ENCODE measurements at regions not wholly inside any gene's neighbourhood (a gene's known extent, or its start where the extent isn't known, plus 50 kb on each side); places are given as distances from the start of the nearest gene placed in this dataset.

GRCh38 chr7:125173571-125173970 is 243.9 kb upstream of the POT1 start:
- Histone ChIP-seq H3K4me3 (ENCODE audit: insufficient read depth, low read depth, low read length) (no peak overlapping the region), H3K36me3 (ENCODE audit: insufficient read depth, low read length) (no peaks in the 10 kb centered on the region), H3K9me3 (ENCODE audit: insufficient read depth, low read depth, low read length) (no peaks in the 10 kb centered on the region), H2AFZ (ENCODE audit: low read depth, low read length) (no peak overlapping the region), H3K79me2 (ENCODE audit: insufficient read depth, low read length) (no peaks in the 10 kb centered on the region), H3K9ac (ENCODE audit: low read length) (no peak overlapping the region), H3K4me2 (ENCODE audit: low read length) (no peak overlapping the region), H3K27me3 (ENCODE audit: insufficient read depth, low read length) (no peaks in the 10 kb centered on the region), H3K4me1 (ENCODE audit: insufficient read depth, low read length) (no peaks in the 10 kb centered on the region), H4K20me1 (ENCODE audit: insufficient read depth, low read length) (no peaks in the 10 kb centered on the region), H3K27ac (ENCODE audit: low read depth, low read length) (no peak overlapping the region)
- TF ChIP-seq EZH2 (IDR thresholded peaks at IDR 0.05; ENCODE audit: insufficient read depth, low read length) = no peak
- TF ChIP-seq CTCF (IDR thresholded peaks at IDR 0.05; ENCODE audit: insufficient read depth, low read depth, low read length) = no peak
- DNase-seq (ENCODE audit: low read depth) = peak; percentile 6
- FAIRE-seq = no peak
- no peaks in the 10 kb centered on the region for H3K4me1 Mint-ChIP-seq (ENCODE audit: low read depth, unreplicated experiment)
- H3K27ac Mint-ChIP-seq (ENCODE audit: unreplicated experiment) = no peak overlapping the region
- no peaks in the 10 kb centered on the region for H3K36me3 Mint-ChIP-seq (ENCODE audit: low read depth, unreplicated experiment)
- H3K4me3 Mint-ChIP-seq (ENCODE audit: unreplicated experiment) = no peak overlapping the region
- no peaks in the 10 kb centered on the region for H3K27me3 Mint-ChIP-seq (ENCODE audit: low read depth, unreplicated experiment)
- no peaks in the 10 kb centered on the region for H3K9me3 Mint-ChIP-seq (ENCODE audit: unreplicated experiment)

- H3K27ac Mint-ChIP-seq (ENCODE audit: unreplicated experiment) = no peak overlapping the region
- Histone ChIP-seq H3K4me2 (ENCODE audit: low read length) (no peak overlapping the region), H3K36me3 (ENCODE audit: insufficient read depth, low read length) (no peaks in the 10 kb centered on the region), H2AFZ (ENCODE audit: low read depth, low read length) (no peak overlapping the region), H3K4me3 (ENCODE audit: insufficient read depth, low read depth, low read length) (no peak overlapping the region), H3K27ac (ENCODE audit: low read depth, low read length) (no peak overlapping the region), H3K79me2 (ENCODE audit: insufficient read depth, low read length) (no peaks in the 10 kb centered on the region), H3K9me3 (ENCODE audit: insufficient read depth, low read depth, low read length) (no peaks in the 10 kb centered on the region), H3K9ac (ENCODE audit: low read length) (no peak overlapping the region), H4K20me1 (ENCODE audit: insufficient read depth, low read length) (no peaks in the 10 kb centered on the region), H3K4me1 (ENCODE audit: insufficient read depth, low read length) (no peaks in the 10 kb centered on the region), H3K27me3 (ENCODE audit: insufficient read depth, low read length) (no peaks in the 10 kb centered on the region)
- FAIRE-seq = no peak
- TF ChIP-seq EZH2 (IDR thresholded peaks at IDR 0.05; ENCODE audit: insufficient read depth, low read length) = no peak
- no peaks in the 10 kb centered on the region for H3K27me3 Mint-ChIP-seq (ENCODE audit: low read depth, unreplicated experiment)
- H3K36me3 Mint-ChIP-seq (ENCODE audit: low read depth, unreplicated experiment) = no peaks in the 10 kb centered on the region
- DNase-seq (ENCODE audit: low read depth) = no peak
- H3K4me1 Mint-ChIP-seq (ENCODE audit: low read depth, unreplicated experiment) = no peaks in the 10 kb centered on the region
- H3K9me3 Mint-ChIP-seq (ENCODE audit: unreplicated experiment) = no peaks in the 10 kb centered on the region
- no peak overlapping the region for H3K4me3 Mint-ChIP-seq (ENCODE audit: unreplicated experiment)
These were observed 239.5 kb upstream of the POT1 start for GRCh38 chr7:125169088-125169487.

- Histone ChIP-seq H3K4me3 (ENCODE audit: insufficient read depth, low read depth, low read length) (no peak overlapping the region), H3K9ac (ENCODE audit: low read length) (no peak overlapping the region), H3K4me2 (ENCODE audit: low read length) (no peak overlapping the region), H3K27ac (ENCODE audit: low read depth, low read length) (no peak overlapping the region), H4K20me1 (ENCODE audit: insufficient read depth, low read length) (no peaks in the 10 kb centered on the region), H3K27me3 (ENCODE audit: insufficient read depth, low read length) (no peaks in the 10 kb centered on the region), H3K36me3 (ENCODE audit: insufficient read depth, low read length) (no peaks in the 10 kb centered on the region), H3K4me1 (ENCODE audit: insufficient read depth, low read length) (no peaks in the 10 kb centered on the region), H2AFZ (ENCODE audit: low read depth, low read length) (no peak overlapping the region), H3K9me3 (ENCODE audit: insufficient read depth, low read depth, low read length) (no peaks in the 10 kb centered on the region), H3K79me2 (ENCODE audit: insufficient read depth, low read length) (no peaks in the 10 kb centered on the region)
- Mint-ChIP-seq H3K27ac (ENCODE audit: unreplicated experiment) (no peak overlapping the region), H3K4me3 (ENCODE audit: unreplicated experiment) (no peak overlapping the region), H3K9me3 (ENCODE audit: unreplicated experiment) (no peaks in the 10 kb centered on the region), H3K4me1 (ENCODE audit: low read depth, unreplicated experiment) (no peaks in the 10 kb centered on the region), H3K36me3 (ENCODE audit: low read depth, unreplicated experiment) (no peaks in the 10 kb centered on the region), H3K27me3 (ENCODE audit: low read depth, unreplicated experiment) (no peaks in the 10 kb centered on the region)
- FAIRE-seq = no peak
- TF ChIP-seq EZH2 (IDR thresholded peaks at IDR 0.05; ENCODE audit: insufficient read depth, low read length) (no peak), CTCF (IDR thresholded peaks at IDR 0.05; ENCODE audit: insufficient read depth, low read depth, low read length) (no peak)
- DNase-seq (ENCODE audit: low read depth) = no peak
These were observed 225.3 kb upstream of the POT1 start for GRCh38 chr7:125154930-125155329.

Measured in astrocyte (in vitro differentiated cells and primary cell).